Endothelial cell of umbilical vein (primary cell): ENCODE measurements at regions not wholly inside any gene's neighbourhood (a gene's known extent, or its start where the extent isn't known, plus 50 kb on each side); places are given as distances from the start of the nearest gene placed in this dataset.

Experiments
- CTCF ChIP-seq, 2 donors: IDR thresholded peaks; 1 replicate in 1 of 2; 2 replicates in 1 of 2; pipeline ENCODE4 v1.5.1; 2011; ENCODE audit warnings: low read length in 2 of 2, mild to moderate bottlenecking in 2 of 2, moderate library complexity in 2 of 2, control low read depth in 1 of 2, inconsistent platforms in 1 of 2, low read depth in 1 of 2; ENCODE audit not compliant: insufficient read depth in 1 of 2; ENCODE audit errors: extremely low read depth in 1 of 2
- EZH2 ChIP-seq: IDR thresholded peaks from 2 replicates; pipeline ENCODE4 v1.6.1; 2012; ENCODE audit warnings: borderline replicate concordance, low read depth, mild to moderate bottlenecking, moderate library complexity, low read length, inconsistent platforms; ENCODE audit not compliant: severe bottlenecking
- MAX ChIP-seq: IDR thresholded peaks from 2 replicates; pipeline ENCODE4 v1.6.1; 2011; ENCODE audit not compliant: insufficient read depth, insufficient read length
- MYC ChIP-seq: IDR thresholded peaks from one replicate; pipeline ENCODE4 v1.6.1; 2011; ENCODE audit warnings: mild to moderate bottlenecking, low read depth, low read length
- POLR2A ChIP-seq: IDR thresholded peaks from 2 replicates; pipeline ENCODE4 v1.6.1; 2012; ENCODE audit warnings: low read depth, mild to moderate bottlenecking, control low read depth, low read length
- POLR2AphosphoS5 ChIP-seq: IDR thresholded peaks from 2 replicates; pipeline ENCODE4 v1.6.1; 2012; ENCODE audit warnings: low read depth, mild to moderate bottlenecking, control low read depth, low read length, moderate library complexity; ENCODE audit not compliant: insufficient read depth

- TF ChIP-seq POLR2A = no peak
- TF ChIP-seq EZH2 = no peak
- TF ChIP-seq CTCF (IDR thresholded peaks at IDR 0.05; ENCODE audit: extremely low read depth in 1 of 2, insufficient read depth in 1 of 2, low read depth in 1 of 2, low read length in 2 of 2) = no peak
- no peak for TF ChIP-seq POLR2AphosphoS5
- TF ChIP-seq MYC = no peak
- no peak for TF ChIP-seq MAX
Observed at GRCh38 chr3:148612278-148612677, 85.4 kb upstream of the AGTR1 start.
